Mammary epithelial cell (primary cell): ENCODE measurements at regions not wholly inside any gene's neighbourhood (a gene's known extent, or its start where the extent isn't known, plus 50 kb on each side); places are given as distances from the start of the nearest gene placed in this dataset.

Experiments
- CTCF ChIP-seq, 2 donors: IDR thresholded peaks in 1 of 2; conservative IDR thresholded peaks in 1 of 2; 2 replicates each; pipeline ENCODE4 v1.5.1; 2011 to 2012; ENCODE audit warnings: inconsistent platforms in 2 of 2, low read length in 2 of 2, mild to moderate bottlenecking in 2 of 2, control low read depth in 1 of 2, low read depth in 1 of 2; ENCODE audit not compliant: insufficient read depth in 1 of 2; ENCODE audit errors: extremely low read depth in 1 of 2
- EZH2 ChIP-seq: IDR thresholded peaks from 2 replicates; pipeline ENCODE4 v1.6.1; 2012; ENCODE audit warnings: low read length, inconsistent platforms, borderline replicate concordance

GRCh38 chr7:132672200-132672990, 96.1 kb upstream of the PLXNA4 start:
- TF ChIP-seq CTCF (conservative IDR thresholded peaks at IDR 0.05 in 1 of 2, IDR thresholded peaks at IDR 0.05 in 1 of 2; ENCODE audit: extremely low read depth in 1 of 2, insufficient read depth in 1 of 2, low read depth in 1 of 2, low read length in 2 of 2) (no peak), EZH2 (no peak)
